ENCODE measurements at regions not wholly inside any gene's neighbourhood (a gene's known extent, or its start where the extent isn't known, plus 50 kb on each side); places are given as distances from the start of the nearest gene placed in this dataset.
A peak's percentile ranks its signal among the peaks of the same experiment; 100 is the strongest.
"Not testable (repeated sequence)": the region's sequence is repeated elsewhere in the genome, so short reads cannot be mapped to it uniquely, and the experiment has no call there.

- DNase-seq: no peak
Observed at GRCh38 chr12:67046062-67046461, 223.1 kb upstream of the CAND1 start.

- DNase-seq: no peak
Observed at GRCh38 chr12:67047634-67048033, 221.5 kb upstream of the CAND1 start.

DNA sequence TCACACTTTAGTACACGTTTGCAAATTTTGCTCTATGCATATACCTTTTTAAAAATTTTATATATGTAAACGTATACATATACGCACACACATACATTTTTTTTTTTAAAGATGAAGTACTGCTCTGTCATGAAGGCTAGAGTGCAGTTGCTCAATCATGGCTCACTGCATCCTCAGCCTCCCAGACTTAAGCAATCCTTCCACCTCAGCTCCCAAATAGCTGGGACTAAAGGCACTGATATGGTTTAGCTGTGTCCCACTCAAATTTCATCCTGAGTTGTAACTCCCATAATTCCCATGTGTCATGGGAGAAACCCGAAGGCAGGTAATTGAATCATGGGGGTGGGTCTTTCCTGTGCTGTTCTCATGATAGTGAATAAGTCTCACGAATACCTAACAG is 220.8 kb upstream of the CAND1 start:
- DNase-seq: no peak

DNA sequence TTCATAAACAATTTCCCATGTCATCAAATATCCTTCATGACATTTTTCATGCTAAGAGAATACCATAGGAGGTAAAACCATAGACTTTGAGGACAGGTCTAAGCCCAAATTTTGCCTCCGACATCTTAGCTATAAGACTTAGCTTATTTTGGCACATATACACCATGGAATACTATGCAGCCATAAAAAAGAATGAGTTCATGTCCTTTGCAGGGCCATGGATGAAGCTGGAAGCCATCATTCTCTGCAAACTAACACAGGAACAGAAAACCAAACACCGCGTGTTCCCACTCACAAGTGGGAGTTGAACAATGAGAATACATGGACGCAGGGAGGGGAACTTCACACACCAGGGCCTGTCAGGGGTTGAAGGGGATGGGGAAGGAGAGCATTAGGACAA is 220.0 kb upstream of the CAND1 start:
- not testable (repeated sequence) for DNase-seq

DNA sequence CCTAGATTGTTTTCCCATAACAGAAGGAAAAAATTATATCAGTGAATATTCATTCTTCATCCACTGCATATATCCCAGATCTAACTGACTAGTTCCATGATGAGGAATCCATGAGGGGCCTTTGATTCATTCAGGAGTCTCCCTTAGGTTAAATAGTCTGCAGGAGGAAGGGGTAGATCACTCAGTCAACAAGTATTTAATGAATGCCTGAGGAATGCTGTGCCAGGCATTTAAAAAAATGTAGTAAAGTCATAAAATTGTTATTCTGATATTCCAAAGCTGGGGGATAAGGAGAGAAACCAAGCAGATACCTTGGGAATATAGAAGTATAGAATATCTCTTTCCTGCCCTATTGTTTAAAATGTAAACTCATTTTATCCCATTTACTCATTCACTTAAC is 216.2 kb upstream of the CAND1 start:
- no peak for DNase-seq

DNA sequence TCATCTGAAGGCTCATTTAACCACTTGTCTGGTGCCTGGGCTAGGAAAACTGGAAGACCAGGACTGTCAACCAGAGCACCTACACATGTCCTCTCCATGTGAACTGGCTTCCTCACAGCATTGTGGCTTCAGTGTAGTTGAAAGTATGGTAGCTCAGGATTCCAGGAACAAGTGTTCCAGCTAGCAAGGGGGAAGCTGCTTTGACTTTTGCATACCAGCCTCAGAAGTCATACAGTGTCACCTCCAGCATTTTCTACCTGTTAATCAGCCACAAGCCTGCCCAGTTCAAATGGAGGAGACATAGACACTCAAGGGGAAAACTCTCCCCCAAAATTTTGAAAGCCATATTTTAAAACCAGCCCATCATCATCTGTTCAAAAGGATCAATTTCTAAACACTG is 212.8 kb upstream of the CAND1 start:
- DNase-seq: no peak

DNA sequence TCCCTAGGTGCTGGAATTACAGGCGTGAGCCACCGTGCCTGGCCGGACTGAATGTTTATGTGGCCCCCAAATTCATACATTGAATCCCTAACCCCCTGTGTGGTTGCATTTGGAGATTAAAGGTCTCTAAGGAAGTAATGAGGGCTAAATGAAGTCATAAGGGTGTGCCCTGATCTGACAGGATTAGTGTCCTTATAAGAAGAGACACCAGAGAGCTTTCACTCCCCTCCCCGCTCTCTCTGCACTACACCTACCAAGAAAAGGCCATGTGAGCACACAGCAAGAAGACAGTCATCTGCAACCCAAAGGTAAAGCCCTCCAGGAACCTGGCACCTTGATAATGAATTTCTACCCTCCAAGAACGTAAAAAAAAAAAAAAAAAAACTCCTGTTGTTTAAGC is 212.1 kb upstream of the CAND1 start:
- DNase-seq: no peak

- DNase-seq: no peak
Observed at GRCh38 chr12:67062193-67062592, 207.0 kb upstream of the CAND1 start.

DNA sequence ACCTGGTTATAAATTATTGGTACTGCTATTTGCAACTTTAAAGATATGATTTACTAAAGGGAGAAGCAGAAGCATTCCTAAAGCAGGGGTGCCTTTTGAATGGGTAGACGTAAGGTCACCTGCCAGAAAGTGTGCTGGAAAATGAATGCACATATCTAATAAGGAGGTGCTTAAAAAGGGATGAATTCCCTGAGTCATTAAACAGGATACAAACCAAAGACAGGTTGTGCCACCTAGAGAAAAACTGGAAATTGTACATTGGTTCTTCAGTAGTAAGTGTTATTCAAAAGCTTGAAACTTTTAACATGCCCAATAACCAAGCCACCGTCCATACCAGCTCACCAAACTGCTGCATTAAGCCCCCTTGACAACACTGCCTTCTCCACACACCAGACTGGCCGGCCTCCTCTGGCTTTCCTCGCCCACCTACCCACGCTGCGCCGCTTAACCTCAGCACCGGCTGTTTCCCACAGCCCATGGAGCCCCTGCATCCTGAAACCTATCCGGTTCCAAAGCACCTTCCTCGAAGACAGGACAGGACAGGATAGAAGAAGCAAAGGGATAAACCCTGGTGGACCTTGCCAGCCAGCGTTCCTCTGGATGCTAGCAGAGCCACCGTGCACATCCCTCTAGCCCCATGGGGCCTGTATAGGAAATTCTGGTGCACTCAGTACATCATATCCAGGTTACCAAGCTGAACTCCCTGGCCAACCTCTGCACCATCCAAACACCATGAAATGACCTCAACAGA is 201.5 kb upstream of the CAND1 start:
- DNase-seq: no peak

DNA sequence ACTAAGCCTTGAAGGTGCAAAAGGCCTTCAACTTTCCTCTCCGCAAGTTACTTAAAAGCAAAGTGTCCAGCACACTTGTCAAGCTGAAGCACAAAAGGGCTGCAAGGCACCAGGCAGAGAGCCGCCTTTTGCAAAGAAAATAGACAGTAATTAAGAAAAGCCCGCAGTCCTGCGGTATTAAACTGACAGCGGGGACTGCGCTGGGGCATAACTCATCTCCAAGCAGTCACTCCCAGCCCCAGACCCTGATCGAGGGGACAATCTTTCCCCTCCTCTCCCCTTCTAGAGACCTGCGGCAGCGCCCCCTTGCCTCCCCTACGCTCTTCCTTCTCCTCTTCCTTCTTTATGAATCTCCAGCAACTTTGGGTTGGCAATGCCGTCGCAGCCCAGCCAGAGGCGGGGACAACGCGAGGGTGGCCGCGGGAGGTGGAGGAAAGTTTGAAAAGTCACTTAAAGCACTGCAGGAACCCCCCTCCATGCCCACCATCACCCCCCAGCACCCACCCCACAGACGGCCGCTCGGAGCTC is 200.9 kb upstream of the CAND1 start:
- peak; percentile 81 for DNase-seq

DNA sequence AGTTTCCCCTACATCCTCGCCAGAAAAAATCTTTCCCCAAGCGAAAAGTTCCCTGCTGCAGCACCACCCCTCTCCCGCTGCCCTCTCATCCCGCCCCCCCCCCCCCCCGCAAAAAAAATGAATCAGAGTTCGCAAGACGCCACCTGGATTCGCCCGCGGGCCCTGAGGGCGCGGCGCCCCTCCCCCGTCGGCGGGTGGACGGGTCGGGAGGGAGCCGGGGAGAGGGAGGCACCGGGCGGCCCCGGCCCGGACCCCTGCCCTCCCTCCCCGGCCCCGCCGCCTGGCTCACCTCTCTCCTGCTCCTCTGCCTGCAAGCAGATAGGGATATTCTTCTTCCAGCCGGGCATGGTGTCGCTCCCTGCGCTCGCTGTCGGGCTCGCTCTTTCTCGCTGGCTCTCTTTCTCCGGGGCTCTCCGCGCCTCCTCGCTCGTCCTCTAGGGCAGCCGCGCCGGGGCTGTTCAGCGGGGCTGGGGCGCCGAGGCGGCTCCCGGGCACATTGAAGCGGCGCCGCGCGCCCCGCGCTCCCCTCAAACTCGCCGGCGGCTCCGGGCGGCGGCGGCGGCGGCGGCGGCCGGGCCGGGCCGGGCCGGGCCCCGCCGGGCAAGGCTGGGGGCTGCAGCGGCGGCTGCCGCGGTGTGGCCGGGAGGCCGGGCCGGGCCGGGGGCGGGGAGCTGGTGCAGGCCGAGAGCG is 200.3 kb upstream of the CAND1 start:
- peak; percentile 86 for DNase-seq

DNA sequence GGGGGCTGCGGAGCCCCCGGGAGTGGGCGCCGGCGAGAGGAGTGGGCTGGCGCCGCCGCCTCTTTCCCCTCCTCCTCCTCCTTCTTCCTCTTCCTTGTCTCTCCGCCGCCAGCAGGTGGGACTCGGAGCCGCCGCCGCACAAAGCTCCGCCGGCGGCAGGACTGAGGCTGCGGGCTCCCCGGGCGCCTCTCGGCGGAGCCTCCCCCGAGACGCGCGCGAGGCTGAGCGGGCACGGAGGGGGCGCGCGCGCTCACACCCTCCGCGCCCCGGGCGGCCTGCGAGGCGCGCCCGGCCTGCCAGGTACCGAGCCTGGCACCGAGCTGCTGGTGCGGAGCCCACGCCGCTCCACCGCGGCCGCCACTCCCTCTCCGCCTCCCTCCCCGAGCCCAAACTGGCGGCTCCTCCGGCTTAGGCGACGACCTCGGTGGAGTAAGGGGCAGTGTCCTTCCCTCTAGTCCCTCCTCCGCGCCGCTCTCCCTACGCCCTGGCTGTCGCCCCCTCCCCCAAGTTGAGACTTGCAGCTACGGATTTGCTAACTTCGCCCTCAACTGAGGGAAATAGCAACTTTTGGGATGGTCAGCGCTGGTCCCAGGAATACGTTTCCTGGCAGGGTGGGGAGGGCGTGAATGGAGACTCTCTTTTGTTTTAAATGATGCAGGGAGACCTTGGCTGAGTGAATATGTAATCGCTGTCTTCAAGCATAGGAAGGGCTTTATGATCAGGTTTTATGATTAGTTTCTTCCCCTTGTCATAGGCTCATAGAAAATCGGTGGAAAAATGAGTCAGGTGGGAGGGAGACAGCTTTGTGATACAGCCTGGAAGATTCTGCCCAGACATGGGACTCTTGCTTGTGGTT is 199.5 kb upstream of the CAND1 start:
- DNase-seq: peak; percentile 86

- peak; percentile 7 for DNase-seq
Observed at GRCh38 chr12:67070307-67070600, 198.9 kb upstream of the CAND1 start.

- DNase-seq: no peak
Observed at GRCh38 chr12:67070604-67071003, 198.6 kb upstream of the CAND1 start.

- not testable (repeated sequence) for DNase-seq
Observed at GRCh38 chr12:67072281-67072680, 196.9 kb upstream of the CAND1 start.

- no peak for DNase-seq
Observed at GRCh38 chr12:67073336-67073735, 195.8 kb upstream of the CAND1 start.

DNA sequence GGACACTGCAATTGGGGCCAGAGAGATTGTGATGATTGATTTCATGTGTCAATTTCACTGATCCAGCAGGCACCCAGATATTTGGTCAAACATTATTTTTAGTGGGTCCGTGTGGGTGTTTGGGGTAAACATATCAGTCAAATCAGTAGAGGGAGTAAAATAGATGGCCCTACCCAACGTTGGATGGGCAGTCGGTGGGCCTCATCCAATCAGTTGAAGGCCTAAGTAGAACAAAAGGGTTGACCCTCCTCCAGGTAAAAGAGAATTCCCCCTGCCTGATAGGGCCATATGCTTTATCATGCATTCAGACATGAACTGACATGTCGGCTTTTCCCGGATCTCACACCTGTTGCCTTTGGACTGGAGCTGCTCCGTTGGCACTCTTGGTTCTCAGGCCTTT is 195.1 kb upstream of the CAND1 start:
- DNase-seq: no peak

DNA sequence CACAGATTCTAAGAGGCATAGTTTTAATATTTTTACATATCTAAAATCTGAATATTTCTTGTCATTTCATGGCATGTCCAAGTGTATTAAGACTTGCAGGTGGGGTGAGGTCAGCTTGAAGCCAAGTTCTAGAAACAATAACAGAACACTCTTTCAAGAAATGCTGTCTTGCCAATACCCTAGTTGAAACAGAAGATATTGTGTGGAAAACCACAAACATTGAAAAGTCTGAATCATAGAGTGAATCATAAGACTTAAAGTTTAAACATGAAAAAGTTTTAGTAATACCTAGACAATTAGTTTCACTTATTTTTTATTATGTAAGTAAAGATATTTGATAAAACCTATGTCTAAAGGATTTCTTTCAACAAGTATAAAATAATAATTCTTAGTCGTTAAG is 191.5 kb upstream of the CAND1 start:
- DNase-seq: no peak

DNA sequence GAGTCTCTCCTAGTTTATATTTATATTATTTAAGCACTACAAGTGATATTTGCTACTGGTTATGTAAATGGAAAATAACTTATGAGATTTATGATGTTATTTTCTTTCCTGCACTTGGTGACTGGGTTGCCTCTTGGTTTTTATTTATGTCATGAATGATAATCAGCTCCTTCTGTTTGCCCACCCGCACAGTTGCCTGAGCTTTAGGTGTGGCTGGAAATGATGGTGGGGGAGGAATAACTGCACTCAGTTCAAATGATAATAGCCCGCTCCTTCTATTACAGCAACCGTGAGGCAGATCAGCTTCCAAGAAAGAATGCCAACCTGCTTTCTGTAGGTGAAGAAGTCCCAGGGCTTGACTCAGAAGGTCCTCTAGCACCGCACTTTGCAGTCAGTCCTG is 190.2 kb upstream of the CAND1 start:
- DNase-seq: no peak

- no peak for DNase-seq
Observed at GRCh38 chr12:67080637-67081036, 188.5 kb upstream of the CAND1 start.

DNA sequence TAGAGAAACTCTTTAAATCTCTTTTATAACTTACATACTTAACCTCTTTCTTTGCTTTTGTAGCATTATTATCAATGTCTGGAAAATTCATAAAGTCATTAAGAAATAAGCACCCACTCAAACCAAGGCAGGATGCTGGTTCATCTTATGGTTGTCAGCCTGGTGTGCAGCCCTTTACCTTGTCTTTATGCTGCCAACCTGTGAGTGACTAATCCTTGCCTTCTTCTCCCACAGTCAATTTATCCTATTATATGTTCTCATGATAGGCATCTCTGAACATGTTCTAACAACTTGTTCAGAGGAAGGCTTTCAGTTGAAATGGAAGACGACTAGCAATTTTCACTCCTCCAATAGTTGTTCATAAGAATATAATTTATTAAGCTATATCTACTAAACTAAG is 186.9 kb upstream of the CAND1 start:
- DNase-seq: no peak

- DNase-seq: no peak
Observed at GRCh38 chr12:67085699-67086098, 183.5 kb upstream of the CAND1 start.

DNA sequence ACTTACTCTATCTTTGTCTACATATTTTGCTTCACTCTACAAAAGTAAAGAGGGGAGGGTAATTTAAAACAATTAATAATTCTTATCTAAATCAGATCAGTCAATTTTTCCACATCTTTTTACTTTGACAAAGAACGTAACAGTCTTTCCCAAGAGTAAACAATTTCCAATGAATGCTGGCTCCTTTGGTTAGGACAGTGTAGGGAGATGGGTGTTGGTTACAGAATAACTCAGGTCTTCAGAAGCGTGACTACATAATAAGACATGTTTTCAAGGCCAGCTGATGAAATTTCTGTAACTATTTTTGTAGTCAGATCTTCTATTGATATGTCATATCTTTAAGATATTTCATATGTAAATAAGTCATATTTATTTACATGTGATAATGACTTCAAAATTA is 183.0 kb upstream of the CAND1 start:
- no peak for DNase-seq
